GM18867 (cell line): ENCODE measurements at regions not wholly inside any gene's neighbourhood (a gene's known extent, or its start where the extent isn't known, plus 50 kb on each side); places are given as distances from the start of the nearest gene placed in this dataset.
"Not testable (repeated sequence)": the region's sequence is repeated elsewhere in the genome, so short reads cannot be mapped to it uniquely, and the experiment has no call there.

Source experiments
- ATAC-seq: cut with Tn5 transposase; IDR thresholded peaks from one replicate; pipeline ENCODE4 v1.9.1; 2021; ENCODE audit warnings: mild to moderate bottlenecking, moderate library complexity; ENCODE audit not compliant: unreplicated experiment

- ATAC-seq: not testable (repeated sequence)
Measured at GRCh38 chr2:88988617-88989016, 297.1 kb downstream of the RPIA start.

- not testable (repeated sequence) for ATAC-seq
Measured at GRCh38 chr2:88992819-88993218, 301.3 kb downstream of the RPIA start.

- ATAC-seq: not testable (repeated sequence)
Measured at GRCh38 chr2:88994856-88995255, 303.4 kb downstream of the RPIA start.

- ATAC-seq: not testable (repeated sequence)
Measured at GRCh38 chr2:88996588-88996987, 305.1 kb downstream of the RPIA start.

GRCh38 chr2:88999365-88999764, 307.9 kb downstream of the RPIA start:
- ATAC-seq: no peak

- no peak for ATAC-seq
Measured at GRCh38 chr2:89000235-89000634, 308.8 kb downstream of the RPIA start.

GRCh38 chr2:89004238-89004637, 312.8 kb downstream of the RPIA start:
- ATAC-seq: not testable (repeated sequence)

- ATAC-seq: not testable (repeated sequence)
Measured at GRCh38 chr2:89020566-89020965, 329.1 kb downstream of the RPIA start.

- not testable (repeated sequence) for ATAC-seq
Measured at GRCh38 chr2:89026296-89026695, 334.8 kb downstream of the RPIA start.

- ATAC-seq: not testable (repeated sequence)
Measured at GRCh38 chr2:89027115-89027514, 335.6 kb downstream of the RPIA start.

- ATAC-seq: not testable (repeated sequence)
Measured at GRCh38 chr2:89027536-89027935, 336.1 kb downstream of the RPIA start.

GRCh38 chr2:89029257-89029656, 337.8 kb downstream of the RPIA start:
- not testable (repeated sequence) for ATAC-seq

GRCh38 chr2:89048138-89049066, 356.9 kb downstream of the RPIA start:
- not testable (repeated sequence) for ATAC-seq

- ATAC-seq: not testable (repeated sequence)
Measured at GRCh38 chr2:89058616-89059015, 367.1 kb downstream of the RPIA start.

GRCh38 chr2:89061174-89061573, 369.7 kb downstream of the RPIA start:
- ATAC-seq: not testable (repeated sequence)

GRCh38 chr2:89076771-89077170, 385.3 kb downstream of the RPIA start:
- ATAC-seq: not testable (repeated sequence)

- not testable (repeated sequence) for ATAC-seq
Measured at GRCh38 chr2:89092911-89093310, 401.4 kb downstream of the RPIA start.

- not testable (repeated sequence) for ATAC-seq
Measured at GRCh38 chr2:89095060-89095459, 403.6 kb downstream of the RPIA start.

GRCh38 chr2:89102587-89102986, 411.1 kb downstream of the RPIA start:
- ATAC-seq: not testable (repeated sequence)

- not testable (repeated sequence) for ATAC-seq
Measured at GRCh38 chr2:89106369-89107019, 415.0 kb downstream of the RPIA start.

GRCh38 chr2:89112434-89112833, 421.0 kb downstream of the RPIA start:
- ATAC-seq: not testable (repeated sequence)

- not testable (repeated sequence) for ATAC-seq
Measured at GRCh38 chr2:89113286-89113685, 421.8 kb downstream of the RPIA start.
